GM19438 (cell line): ENCODE measurements at regions not wholly inside any gene's neighbourhood (a gene's known extent, or its start where the extent isn't known, plus 50 kb on each side); places are given as distances from the start of the nearest gene placed in this dataset.

Experiments
- ATAC-seq: cut with Tn5 transposase; IDR thresholded peaks from one replicate; pipeline ENCODE4 v1.9.1; 2021; ENCODE audit warnings: low read depth; ENCODE audit not compliant: unreplicated experiment

- ATAC-seq = no peak
These were observed 645.2 kb upstream of the IGFBP3 start for GRCh38 chr7:46566097-46566774.

GRCh38 chr7:46565253-46566096, 644.4 kb upstream of the IGFBP3 start:
- ATAC-seq = no peak

- ATAC-seq = no peak
These were observed 638.2 kb upstream of the IGFBP3 start for GRCh38 chr7:46559194-46559832.

- ATAC-seq = no peak
These were observed 637.6 kb upstream of the IGFBP3 start for GRCh38 chr7:46558482-46559193.

- no peak for ATAC-seq
These were observed 636.7 kb upstream of the IGFBP3 start for GRCh38 chr7:46557781-46558180.

GRCh38 chr7:46557295-46557711, 636.2 kb upstream of the IGFBP3 start:
- ATAC-seq = no peak

- no peak for ATAC-seq
These were observed 633.8 kb upstream of the IGFBP3 start for GRCh38 chr7:46554688-46555422.

GRCh38 chr7:46551603-46552002, 630.5 kb upstream of the IGFBP3 start:
- no peak for ATAC-seq

GRCh38 chr7:46550864-46551263, 629.8 kb upstream of the IGFBP3 start:
- ATAC-seq = no peak

- ATAC-seq = no peak
These were observed 629.0 kb upstream of the IGFBP3 start for GRCh38 chr7:46549892-46550639.

GRCh38 chr7:46549347-46549746, 628.3 kb upstream of the IGFBP3 start:
- ATAC-seq = no peak

GRCh38 chr7:46547044-46547443, 626.0 kb upstream of the IGFBP3 start:
- ATAC-seq = no peak

- ATAC-seq = no peak
These were observed 624.7 kb upstream of the IGFBP3 start for GRCh38 chr7:46545790-46546189.

- ATAC-seq = no peak
These were observed 623.4 kb upstream of the IGFBP3 start for GRCh38 chr7:46544396-46545008.

GRCh38 chr7:46542076-46542475, 621.0 kb upstream of the IGFBP3 start:
- ATAC-seq = no peak

GRCh38 chr7:46539892-46540483, 618.9 kb upstream of the IGFBP3 start:
- ATAC-seq = no peak

- ATAC-seq = no peak
These were observed 616.3 kb upstream of the IGFBP3 start for GRCh38 chr7:46537191-46537905.
